ENCODE measurements at regions not wholly inside any gene's neighbourhood (a gene's known extent, or its start where the extent isn't known, plus 50 kb on each side); places are given as distances from the start of the nearest gene placed in this dataset.

DNA sequence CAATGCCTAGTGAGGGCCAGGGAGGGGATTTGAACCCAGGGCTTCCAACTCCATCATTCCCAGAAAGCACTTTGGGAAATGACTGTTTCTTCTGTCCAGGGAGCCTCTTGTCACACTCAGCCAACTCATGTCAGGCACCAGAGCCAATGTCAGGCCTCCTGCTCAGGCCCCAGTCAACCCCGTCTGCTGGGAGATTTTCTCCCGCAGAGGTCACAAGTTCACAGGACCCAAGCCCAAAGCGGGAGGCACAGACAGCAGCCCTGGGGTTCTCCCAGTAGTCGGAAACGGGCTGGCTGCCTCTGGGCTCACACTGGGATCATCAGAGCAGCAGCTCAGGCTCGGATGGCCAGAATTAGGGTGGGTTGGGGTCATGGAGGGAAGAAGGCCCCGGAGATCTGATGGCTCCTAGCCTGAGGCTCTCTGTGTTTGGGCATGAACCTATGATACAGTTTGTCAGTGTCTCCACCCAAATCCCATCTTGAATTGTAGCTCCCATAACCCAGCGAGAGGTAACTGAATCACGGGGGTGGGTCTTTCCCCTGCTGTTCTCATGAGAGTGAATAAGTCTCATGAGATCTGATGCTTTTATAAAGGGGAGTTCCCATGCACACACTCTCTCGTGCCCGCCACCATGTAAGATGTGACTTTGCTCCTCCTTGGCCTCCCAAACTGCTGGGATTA lies 255.5 kb downstream of the PARN start:
- Histone ChIP-seq H3K4ac (ENCODE audit: low read depth, low read length) (0 out of 2 replicates have a peak overlapping the region, but pooled peaks have one; percentile 4), H2BK20ac (ENCODE audit: low read depth, low read length) (no peak overlapping the region), H3K4me2 (ENCODE audit: low read depth, low read length) (no peak overlapping the region), H3K27me3 (ENCODE audit: control insufficient read depth, insufficient read depth, low read length) (no peaks in the 10 kb centered on the region; the same call in 1 of the 2 replicates), H3K36me3 (ENCODE audit: control insufficient read depth, insufficient read depth, low read length) (no peaks in the 10 kb centered on the region), H3K56ac (ENCODE audit: extremely low read depth, insufficient read depth, low read length) (no peak overlapping the region), H2AK5ac (ENCODE audit: low read depth, low read length) (no peak overlapping the region), H2BK15ac (ENCODE audit: low read depth, low read length) (no peak overlapping the region; the same call in 2 of the 3 replicates), H2AK9ac (replicated peaks; ENCODE audit: low read depth, low read length, poor library complexity) (no peak overlapping the region), H3K27ac (ENCODE audit: insufficient read depth, low read length) (no peak overlapping the region), H3K9me1 (ENCODE audit: insufficient read depth, low read length) (peaks cover 4% of the 10 kb centered on the region; the same call in 1 of the 2 replicates), H3K9ac (ENCODE audit: low read depth, low read length) (no peak overlapping the region), H3K23ac (ENCODE audit: low read depth, low read length) (no peak overlapping the region), H4K8ac (ENCODE audit: low read depth in 2 of 2, low read length in 2 of 2) (no peak overlapping the region), H3K4me1 (ENCODE audit: control insufficient read depth, insufficient read depth, low read length) (peaks cover 6% of the 10 kb centered on the region), H3K14ac (replicated peaks; ENCODE audit: low read depth, low read length) (no peak overlapping the region), H3K4me3 (ENCODE audit: insufficient read depth, low read depth, low read length) (no peak overlapping the region), H4K5ac (ENCODE audit: low read depth, low read length) (no peak overlapping the region), H4K91ac (ENCODE audit: insufficient read depth, low read depth, low read length) (no peak overlapping the region), H2BK120ac (ENCODE audit: low read depth, low read length) (no peak overlapping the region), H2BK5ac (ENCODE audit: low read depth, low read length, poor library complexity, severe bottlenecking) (no peak overlapping the region), H3K18ac (ENCODE audit: low read depth, low read length) (no peak overlapping the region), H3K79me1 (ENCODE audit: low read depth in 1 of 2, low read length in 2 of 2) (no peaks in the 10 kb centered on the region), H3K9me3 (ENCODE audit: control insufficient read depth, insufficient read depth, low read length) (no peaks in the 10 kb centered on the region), H2AFZ (replicated peaks; ENCODE audit: low read length, poor library complexity) (no peak overlapping the region), H4K20me1 (ENCODE audit: insufficient read depth, low read length) (no peaks in the 10 kb centered on the region)
- intact Hi-C loops (cut with micrococcal nuclease) (no loop called here), dilution Hi-C loops (cut with HindIII; ENCODE audit: low sequenced_read_pairs, unreplicated experiment) (no loop called here), in situ Hi-C loops (cut with MboI; ENCODE audit: low sequenced_read_pairs) (no loop called here)
- TF ChIP-seq RCOR1 (IDR thresholded peaks at IDR 0.05; ENCODE audit: insufficient replicate concordance, low read length) (no peak), CEBPB (IDR thresholded peaks at IDR 0.05; ENCODE audit: low read depth, low read length) (no peak), SMC3 (IDR thresholded peaks at IDR 0.05; ENCODE audit: low read depth, low read length) (no peak), MXI1 (IDR thresholded peaks at IDR 0.05; ENCODE audit: borderline replicate concordance, low read depth, low read length) (no peak), BHLHE40 (IDR thresholded peaks at IDR 0.05; ENCODE audit: low read depth, low read length) (no peak), FOS (IDR thresholded peaks at IDR 0.05; ENCODE audit: low read depth, low read length) (no peak), CHD1 (IDR thresholded peaks at IDR 0.05; ENCODE audit: low read depth, low read length) (no peak), MAFK (IDR thresholded peaks at IDR 0.05; ENCODE audit: low read depth, low read length) (no peak), RFX5 (IDR thresholded peaks at IDR 0.05; ENCODE audit: low read depth, low read length) (no peak), NFE2L2 (IDR thresholded peaks at IDR 0.05; ENCODE audit: low read depth, low read length) (no peak), MAZ (IDR thresholded peaks at IDR 0.05; ENCODE audit: borderline replicate concordance, low read depth, low read length) (no peak), RAD21 (IDR thresholded peaks at IDR 0.05; ENCODE audit: low read length) (no peak)
- TF ChIP-seq, protein P1, sequence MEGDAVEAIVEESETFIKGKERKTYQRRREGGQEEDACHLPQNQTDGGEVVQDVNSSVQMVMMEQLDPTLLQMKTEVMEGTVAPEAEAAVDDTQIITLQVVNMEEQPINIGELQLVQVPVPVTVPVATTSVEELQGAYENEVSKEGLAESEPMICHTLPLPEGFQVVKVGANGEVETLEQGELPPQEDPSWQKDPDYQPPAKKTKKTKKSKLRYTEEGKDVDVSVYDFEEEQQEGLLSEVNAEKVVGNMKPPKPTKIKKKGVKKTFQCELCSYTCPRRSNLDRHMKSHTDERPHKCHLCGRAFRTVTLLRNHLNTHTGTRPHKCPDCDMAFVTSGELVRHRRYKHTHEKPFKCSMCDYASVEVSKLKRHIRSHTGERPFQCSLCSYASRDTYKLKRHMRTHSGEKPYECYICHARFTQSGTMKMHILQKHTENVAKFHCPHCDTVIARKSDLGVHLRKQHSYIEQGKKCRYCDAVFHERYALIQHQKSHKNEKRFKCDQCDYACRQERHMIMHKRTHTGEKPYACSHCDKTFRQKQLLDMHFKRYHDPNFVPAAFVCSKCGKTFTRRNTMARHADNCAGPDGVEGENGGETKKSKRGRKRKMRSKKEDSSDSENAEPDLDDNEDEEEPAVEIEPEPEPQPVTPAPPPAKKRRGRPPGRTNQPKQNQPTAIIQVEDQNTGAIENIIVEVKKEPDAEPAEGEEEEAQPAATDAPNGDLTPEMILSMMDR (conservative IDR thresholded peaks at IDR 0.05; ENCODE audit: low read depth, low read length), result no peak
- TF ChIP-seq, protein P2, sequence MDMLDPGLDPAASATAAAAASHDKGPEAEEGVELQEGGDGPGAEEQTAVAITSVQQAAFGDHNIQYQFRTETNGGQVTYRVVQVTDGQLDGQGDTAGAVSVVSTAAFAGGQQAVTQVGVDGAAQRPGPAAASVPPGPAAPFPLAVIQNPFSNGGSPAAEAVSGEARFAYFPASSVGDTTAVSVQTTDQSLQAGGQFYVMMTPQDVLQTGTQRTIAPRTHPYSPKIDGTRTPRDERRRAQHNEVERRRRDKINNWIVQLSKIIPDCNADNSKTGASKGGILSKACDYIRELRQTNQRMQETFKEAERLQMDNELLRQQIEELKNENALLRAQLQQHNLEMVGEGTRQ (IDR thresholded peaks at IDR 0.05; ENCODE audit: low read depth, low read length), result no peak
- TF ChIP-seq, protein P3, sequence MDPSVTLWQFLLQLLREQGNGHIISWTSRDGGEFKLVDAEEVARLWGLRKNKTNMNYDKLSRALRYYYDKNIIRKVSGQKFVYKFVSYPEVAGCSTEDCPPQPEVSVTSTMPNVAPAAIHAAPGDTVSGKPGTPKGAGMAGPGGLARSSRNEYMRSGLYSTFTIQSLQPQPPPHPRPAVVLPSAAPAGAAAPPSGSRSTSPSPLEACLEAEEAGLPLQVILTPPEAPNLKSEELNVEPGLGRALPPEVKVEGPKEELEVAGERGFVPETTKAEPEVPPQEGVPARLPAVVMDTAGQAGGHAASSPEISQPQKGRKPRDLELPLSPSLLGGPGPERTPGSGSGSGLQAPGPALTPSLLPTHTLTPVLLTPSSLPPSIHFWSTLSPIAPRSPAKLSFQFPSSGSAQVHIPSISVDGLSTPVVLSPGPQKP (IDR thresholded peaks at IDR 0.05; ENCODE audit: borderline replicate concordance, low read depth, low read length), result no peak
- ATAC-seq (ENCODE audit: low read depth) (no peak; the same call in 1 of the 2 replicates), DNase-seq (no peak)
- ChIA-PET CTCF (no interaction called here), POLR2A (ENCODE audit: unreplicated experiment) (no interaction called here)
- BruUV-seq (replicated peaks), result no TSS peak
- no CpG with 5 or more reads among the region's 11 CpGs for WGBS, 2 experiments (ENCODE audit: extremely low coverage in 2 of 2, insufficient read length in 1 of 2)
